ENCODE measurements at regions not wholly inside any gene's neighbourhood (a gene's known extent, or its start where the extent isn't known, plus 50 kb on each side); places are given as distances from the start of the nearest gene placed in this dataset.

DNA sequence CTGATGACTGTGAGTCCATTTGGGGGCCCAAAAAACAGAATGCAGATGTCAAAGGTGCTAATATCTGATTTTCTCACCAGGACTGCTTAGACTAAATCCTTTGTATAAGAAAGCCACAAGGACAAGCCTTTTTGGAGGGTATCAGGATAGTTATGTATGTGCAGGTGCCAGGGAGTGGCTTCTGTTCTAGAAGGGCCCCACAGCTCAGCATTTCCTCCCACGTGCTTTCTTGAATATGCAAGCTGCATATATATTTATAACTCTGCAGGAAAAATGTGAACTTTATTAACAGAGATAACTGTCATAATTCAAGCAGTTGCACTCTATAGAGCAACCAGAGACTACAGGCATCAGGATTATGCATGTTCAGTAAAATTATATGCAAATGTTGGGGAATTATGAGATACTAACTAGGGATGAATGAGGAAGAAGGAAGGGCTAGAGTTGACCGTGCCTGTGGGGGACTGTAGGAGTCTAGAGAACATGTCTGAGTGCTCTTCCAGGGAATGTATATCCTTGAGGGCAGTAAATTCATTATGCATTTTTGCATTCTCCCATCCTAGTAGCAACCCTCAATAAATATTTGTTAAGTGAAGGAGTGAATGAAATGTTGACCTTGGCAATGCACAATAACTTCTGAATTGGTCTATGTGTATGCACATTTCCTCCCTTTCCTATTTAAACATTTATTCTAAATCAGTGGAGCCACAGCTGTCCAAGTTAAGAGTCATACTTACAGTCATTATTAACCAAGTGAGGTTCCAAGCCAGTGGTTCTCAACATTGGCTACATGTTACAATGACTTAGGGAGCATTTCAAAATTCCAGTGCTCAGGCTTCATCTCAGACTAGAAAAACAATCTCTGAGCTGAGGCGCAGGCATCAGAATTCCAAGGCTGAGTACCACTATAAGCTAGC, 94.8 kb upstream of the ANKRD28 start:
- Histone ChIP-seq H3K4me3 (IDR thresholded peaks at IDR 0.05; ENCODE audit: insufficient read depth, low read depth, low read length) (no peak overlapping the region), H3K79me2 (ENCODE audit: insufficient read depth, low read depth) (no peaks in the 10 kb centered on the region), H3K36me3 (ENCODE audit: insufficient read depth) (no peaks in the 10 kb centered on the region), H3K4me2 (no peak overlapping the region), H3K27me3 (ENCODE audit: insufficient read depth, low read depth) (no peaks in the 10 kb centered on the region), H3K27ac (no peak overlapping the region), H4K20me1 (ENCODE audit: insufficient read depth) (no peaks in the 10 kb centered on the region), H2AFZ (ENCODE audit: low read depth) (no peak overlapping the region), H3K9ac (no peak overlapping the region), H3K4me1 (ENCODE audit: low read depth, poor library complexity, severe bottlenecking) (no peaks in the 10 kb centered on the region)
- TF ChIP-seq, protein P1, sequence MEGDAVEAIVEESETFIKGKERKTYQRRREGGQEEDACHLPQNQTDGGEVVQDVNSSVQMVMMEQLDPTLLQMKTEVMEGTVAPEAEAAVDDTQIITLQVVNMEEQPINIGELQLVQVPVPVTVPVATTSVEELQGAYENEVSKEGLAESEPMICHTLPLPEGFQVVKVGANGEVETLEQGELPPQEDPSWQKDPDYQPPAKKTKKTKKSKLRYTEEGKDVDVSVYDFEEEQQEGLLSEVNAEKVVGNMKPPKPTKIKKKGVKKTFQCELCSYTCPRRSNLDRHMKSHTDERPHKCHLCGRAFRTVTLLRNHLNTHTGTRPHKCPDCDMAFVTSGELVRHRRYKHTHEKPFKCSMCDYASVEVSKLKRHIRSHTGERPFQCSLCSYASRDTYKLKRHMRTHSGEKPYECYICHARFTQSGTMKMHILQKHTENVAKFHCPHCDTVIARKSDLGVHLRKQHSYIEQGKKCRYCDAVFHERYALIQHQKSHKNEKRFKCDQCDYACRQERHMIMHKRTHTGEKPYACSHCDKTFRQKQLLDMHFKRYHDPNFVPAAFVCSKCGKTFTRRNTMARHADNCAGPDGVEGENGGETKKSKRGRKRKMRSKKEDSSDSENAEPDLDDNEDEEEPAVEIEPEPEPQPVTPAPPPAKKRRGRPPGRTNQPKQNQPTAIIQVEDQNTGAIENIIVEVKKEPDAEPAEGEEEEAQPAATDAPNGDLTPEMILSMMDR (conservative IDR thresholded peaks at IDR 0.05; ENCODE audit: low read depth, low read length), result no peak

DNA sequence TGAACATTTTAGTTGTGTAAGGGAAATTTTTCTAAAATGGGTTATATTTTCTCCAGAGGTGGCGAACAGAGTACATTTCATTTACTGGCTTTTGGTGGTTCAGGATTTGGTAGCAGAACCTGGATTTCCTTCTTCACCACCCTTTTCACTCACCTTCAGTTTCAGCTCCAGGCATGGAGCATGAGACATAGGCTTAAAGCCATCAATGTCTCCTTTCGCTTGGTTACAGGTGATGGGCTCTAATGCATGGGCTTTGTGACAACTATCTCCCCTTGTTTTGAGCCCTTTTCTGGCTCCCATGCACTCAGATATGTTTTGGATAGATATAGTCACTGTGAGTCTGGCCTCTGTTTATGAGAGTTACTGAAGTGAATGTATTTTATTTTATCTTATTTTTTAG, 96.6 kb upstream of the ANKRD28 start:
- H3K27me3 ChIP-seq (ENCODE audit: insufficient read depth, low read depth), result no peaks in the 10 kb centered on the region
- H3K4me2 ChIP-seq, result no peak overlapping the region
- no peak overlapping the region for H3K4me3 ChIP-seq (IDR thresholded peaks at IDR 0.05; ENCODE audit: insufficient read depth, low read depth, low read length)
- no peaks in the 10 kb centered on the region for H3K79me2 ChIP-seq (ENCODE audit: insufficient read depth, low read depth)
- H3K9ac ChIP-seq, result no peak overlapping the region
- no peaks in the 10 kb centered on the region for H3K4me1 ChIP-seq (ENCODE audit: low read depth, poor library complexity, severe bottlenecking)
- TF ChIP-seq, protein P1 (conservative IDR thresholded peaks at IDR 0.05; ENCODE audit: low read depth, low read length), result no peak
- H3K27ac ChIP-seq, result no peak overlapping the region
- no peaks in the 10 kb centered on the region for H4K20me1 ChIP-seq (ENCODE audit: insufficient read depth)
- H3K36me3 ChIP-seq (ENCODE audit: insufficient read depth), result no peaks in the 10 kb centered on the region
- no peak overlapping the region for H2AFZ ChIP-seq (ENCODE audit: low read depth)

DNA sequence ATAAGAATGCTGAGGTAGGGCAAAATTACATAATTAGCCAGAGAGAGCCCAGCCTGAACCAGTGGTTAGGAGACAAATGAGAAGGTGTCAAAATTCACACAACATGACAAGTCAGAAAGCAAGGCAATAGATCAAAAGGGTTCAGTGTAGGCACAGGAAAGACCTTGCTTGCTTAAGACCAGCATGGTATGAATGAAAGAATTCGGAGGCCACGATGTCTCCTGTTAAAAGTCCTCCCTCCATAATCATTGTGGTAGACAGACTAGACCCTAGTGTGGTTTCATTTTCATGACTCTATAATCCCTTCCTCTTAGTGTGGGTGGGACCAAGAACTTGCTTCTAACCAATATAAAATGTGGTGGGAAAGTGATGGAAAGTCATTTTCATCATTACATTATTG, 98.7 kb upstream of the ANKRD28 start:
- no peak overlapping the region for H3K4me2 ChIP-seq
- H3K27ac ChIP-seq, result no peak overlapping the region
- H3K9ac ChIP-seq, result no peak overlapping the region
- no peaks in the 10 kb centered on the region for H4K20me1 ChIP-seq (ENCODE audit: insufficient read depth)
- no peak overlapping the region for H3K4me3 ChIP-seq (IDR thresholded peaks at IDR 0.05; ENCODE audit: insufficient read depth, low read depth, low read length)
- no peak overlapping the region for H2AFZ ChIP-seq (ENCODE audit: low read depth)
- H3K36me3 ChIP-seq (ENCODE audit: insufficient read depth), result no peaks in the 10 kb centered on the region
- no peaks in the 10 kb centered on the region for H3K79me2 ChIP-seq (ENCODE audit: insufficient read depth, low read depth)
- H3K27me3 ChIP-seq (ENCODE audit: insufficient read depth, low read depth), result no peaks in the 10 kb centered on the region
- TF ChIP-seq, protein P1 (conservative IDR thresholded peaks at IDR 0.05; ENCODE audit: low read depth, low read length), result no peak
- no peaks in the 10 kb centered on the region for H3K4me1 ChIP-seq (ENCODE audit: low read depth, poor library complexity, severe bottlenecking)

DNA sequence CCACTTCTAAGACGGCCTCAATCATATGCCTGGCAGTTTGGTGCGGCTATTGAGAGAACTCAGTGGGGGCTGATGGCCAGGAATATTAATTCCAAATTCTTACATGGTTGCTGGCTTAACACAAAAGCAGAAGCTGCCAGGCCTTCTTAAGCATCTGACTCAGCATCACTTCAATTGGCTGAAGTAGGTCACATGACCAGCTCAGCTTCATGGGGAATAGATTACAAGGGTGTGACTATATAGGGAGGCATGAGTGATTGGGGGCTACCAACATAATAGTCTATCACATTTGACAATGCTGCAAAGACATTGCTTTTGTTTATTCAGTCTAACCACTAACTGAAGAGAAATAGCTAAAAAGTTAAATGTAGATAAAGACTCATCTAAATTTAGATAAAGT, 101.6 kb upstream of the ANKRD28 start:
- H3K79me2 ChIP-seq (ENCODE audit: insufficient read depth, low read depth), result no peaks in the 10 kb centered on the region
- no peak overlapping the region for H3K27ac ChIP-seq
- no peaks in the 10 kb centered on the region for H3K27me3 ChIP-seq (ENCODE audit: insufficient read depth, low read depth)
- H3K4me2 ChIP-seq, result no peak overlapping the region
- H3K4me1 ChIP-seq (ENCODE audit: low read depth, poor library complexity, severe bottlenecking), result no peaks in the 10 kb centered on the region
- H3K9ac ChIP-seq, result no peak overlapping the region
- H2AFZ ChIP-seq (ENCODE audit: low read depth), result no peak overlapping the region
- no peaks in the 10 kb centered on the region for H3K36me3 ChIP-seq (ENCODE audit: insufficient read depth)
- TF ChIP-seq, protein P1 (conservative IDR thresholded peaks at IDR 0.05; ENCODE audit: low read depth, low read length), result no peak
- no peaks in the 10 kb centered on the region for H4K20me1 ChIP-seq (ENCODE audit: insufficient read depth)
- no peak overlapping the region for H3K4me3 ChIP-seq (IDR thresholded peaks at IDR 0.05; ENCODE audit: insufficient read depth, low read depth, low read length)
